T-cell (primary cell): ENCODE measurements at regions not wholly inside any gene's neighbourhood (a gene's known extent, or its start where the extent isn't known, plus 50 kb on each side); places are given as distances from the start of the nearest gene placed in this dataset.
"Not testable (repeated sequence)": the region's sequence is repeated elsewhere in the genome, so short reads cannot be mapped to it uniquely, and the experiment has no call there.

ENCODE experiments used
- ATAC-seq, 4 experiments: fragments of 200-7000 bp in 3 of 4; fragments of 150-1000 bp in 1 of 4; cut with Tn5 transposase; replicated peaks in 1 of 4; 1 replicate in 3 of 4; 2 replicates in 1 of 4; pipeline ENCODE4 v1.10.0; 2021; ENCODE audit warnings: moderate library complexity in 3 of 4, mild to moderate bottlenecking in 2 of 4, moderate number of reproducible peaks in 1 of 4
- CTCF ChIA-PET, 2 donors: fragments of 300-600 bp; sonication (Branson Sonifier 250); formaldehyde crosslinking; loops; one replicate each; lab custom pipeline; 2022; ENCODE audit warnings: antibody characterized with exemption in 2 of 2; lab: Charles Lee
- POLR2A ChIA-PET, 2 donors: fragments of 300-600 bp; sonication (Branson Sonifier 250); formaldehyde crosslinking; loops; one replicate each; lab custom pipeline; 2022; ENCODE audit warnings: antibody characterized with exemption in 2 of 2; lab: Charles Lee
- DNase-seq, 35 experiments: peaks; one replicate each; pipeline versions ENCODE4 v3.0.0 to v3.0.0-alpha.2; 2013 to 2023
- H3K27ac ChIP-seq: one replicate; pipeline ENCODE4 v1.5.1; 2013; ENCODE audit warnings: low read length
- H3K27me3 ChIP-seq, 2 experiments: replicated peaks in 1 of 2; 1 replicate in 1 of 2; 2 replicates in 1 of 2; pipeline versions ENCODE4 v1.6.1 to v1.7.0; 2013; ENCODE audit warnings: low read length in 1 of 2, mixed read lengths in 1 of 2; ENCODE audit not compliant: control insufficient read depth in 2 of 2, insufficient read depth in 2 of 2; ENCODE audit errors: extremely low read depth in 1 of 2
- H3K36me3 ChIP-seq, 2 donors: 1 replicate in 1 of 2; 2 replicates in 1 of 2; pipeline versions ENCODE4 v1.6.1 to v1.7.0; 2013; ENCODE audit warnings: low read length in 1 of 2; ENCODE audit not compliant: control insufficient read depth in 2 of 2, insufficient read depth in 1 of 2; ENCODE audit errors: extremely low read depth in 1 of 2
- H3K4me1 ChIP-seq, 2 experiments: 1 replicate in 1 of 2; 2 replicates in 1 of 2; pipeline versions ENCODE4 v1.6.1 to v1.7.0; 2013; ENCODE audit warnings: low read length in 2 of 2, mixed read lengths in 1 of 2; ENCODE audit not compliant: insufficient read depth in 2 of 2, control insufficient read depth in 1 of 2; ENCODE audit errors: extremely low read depth in 1 of 2
- H3K4me3 ChIP-seq, 2 donors: 1 replicate in 1 of 2; 2 replicates in 1 of 2; pipeline versions ENCODE4 v1.5.1 to v1.7.0; 2013; ENCODE audit warnings: mild to moderate bottlenecking in 2 of 2, low read length in 1 of 2, moderate library complexity in 1 of 2; ENCODE audit not compliant: control insufficient read depth in 1 of 2; ENCODE audit errors: extremely low read depth in 1 of 2
- H3K9me3 ChIP-seq: 2 replicates; pipeline ENCODE4 v1.7.0; 2013
- H3K27ac Mint-ChIP-seq, 2 donors: one replicate each; pipeline ENCODE4 v1.8.0; 2020 to 2021; ENCODE audit warnings: mild to moderate bottlenecking in 2 of 2, mixed read lengths in 2 of 2
- H3K27me3 Mint-ChIP-seq, 2 donors: one replicate each; pipeline ENCODE4 v1.8.0; 2021 to 2022; ENCODE audit warnings: mixed read lengths in 2 of 2
- H3K36me3 Mint-ChIP-seq: one replicate; pipeline ENCODE4 v1.8.0; 2021; ENCODE audit warnings: mixed read lengths
- H3K4me1 Mint-ChIP-seq, 3 donors: one replicate each; pipeline ENCODE4 v1.8.0; 2020 to 2022; ENCODE audit warnings: mixed read lengths in 3 of 3, mild to moderate bottlenecking in 1 of 3
- H3K4me3 Mint-ChIP-seq, 3 donors: one replicate each; pipeline ENCODE4 v1.8.0; 2020 to 2022; ENCODE audit warnings: mild to moderate bottlenecking in 3 of 3, mixed read lengths in 3 of 3, moderate library complexity in 3 of 3
- H3K9me3 Mint-ChIP-seq, 3 donors: one replicate each; pipeline ENCODE4 v1.8.0; 2020 to 2022; ENCODE audit warnings: mixed read lengths in 3 of 3
- WGBS: methylation state at CpG from one replicate; pipeline ENCODE4 v1.1.5; 2013; ENCODE audit warnings: missing lambda C conversion rate; ENCODE audit not compliant: insufficient coverage; 5-methylcytosine and 5-hydroxymethylcytosine counted together

DNA sequence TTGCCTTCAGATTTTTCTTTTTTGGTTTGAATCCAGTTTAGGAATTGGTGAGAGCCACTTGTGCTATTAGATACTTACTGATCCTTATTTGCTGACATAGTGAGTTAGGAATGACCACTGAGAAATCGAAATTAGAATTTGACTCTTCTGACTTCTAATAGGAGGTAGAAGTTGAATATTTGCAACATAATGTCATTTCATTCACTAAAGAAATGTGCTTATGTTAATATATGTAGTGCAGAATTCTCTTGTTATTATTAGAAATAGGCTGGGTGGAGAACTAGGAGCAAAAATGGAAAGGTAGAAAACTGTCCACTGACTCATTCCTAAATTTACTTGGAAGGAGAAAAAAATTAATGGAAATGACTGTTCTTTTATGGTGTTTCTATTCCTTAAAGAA lies 538.2 kb upstream of the SGO1 start:
- no peaks in the 10 kb centered on the region for H3K4me1 ChIP-seq
- no peaks in the 10 kb centered on the region for H3K27me3 Mint-ChIP-seq
- H3K4me1 Mint-ChIP-seq, result no peaks in the 10 kb centered on the region
- ATAC-seq, result no peak
- DNase-seq, result no peak
- H3K36me3 ChIP-seq, result no peaks in the 10 kb centered on the region
- H3K27ac Mint-ChIP-seq, result no peak overlapping the region
- H3K27ac ChIP-seq, result no peak overlapping the region
- H3K4me3 ChIP-seq, result no peak overlapping the region
- CTCF ChIA-PET, result no interaction called here
- no CpG with 5 or more reads among the region's 1 CpG for WGBS
- no peaks in the 10 kb centered on the region for H3K27me3 ChIP-seq
- no peak overlapping the region for H3K4me3 Mint-ChIP-seq
- no peaks in the 10 kb centered on the region for H3K9me3 ChIP-seq
- H3K9me3 Mint-ChIP-seq, result peaks cover 24 to 55% (median 25%) of the 10 kb centered on the region in 3 donors
- H3K36me3 Mint-ChIP-seq, result no peaks in the 10 kb centered on the region
- POLR2A ChIA-PET, result no interaction called here

DNA sequence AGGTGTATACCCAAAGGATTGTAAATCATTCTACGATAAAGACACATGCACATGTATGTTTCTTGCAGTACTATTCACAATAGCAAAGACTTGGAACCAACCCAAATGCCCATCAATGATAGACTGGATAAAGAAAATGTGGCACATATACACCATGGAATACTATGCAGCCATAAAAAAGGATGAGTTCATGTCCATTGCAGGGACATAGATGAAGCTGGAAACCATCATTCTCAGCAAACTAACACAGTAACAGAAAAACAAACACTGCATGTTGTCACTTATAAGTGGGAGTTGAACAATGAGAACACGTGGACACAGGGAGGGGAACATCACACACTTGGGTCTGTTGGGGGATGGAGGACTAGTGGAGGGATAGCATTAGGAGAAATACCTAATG lies 530.4 kb upstream of the SGO1 start:
- H3K27me3 ChIP-seq, H3K4me1 ChIP-seq, H3K36me3 Mint-ChIP-seq, H3K9me3 ChIP-seq, H3K27me3 Mint-ChIP-seq, H3K27ac Mint-ChIP-seq, DNase-seq, H3K27ac ChIP-seq, H3K4me1 Mint-ChIP-seq, ATAC-seq, POLR2A ChIA-PET, CTCF ChIA-PET, H3K4me3 Mint-ChIP-seq, H3K4me3 ChIP-seq, H3K36me3 ChIP-seq: not testable (repeated sequence)
- peaks cover 16 to 38% (median 19%) of the 10 kb centered on the region in 3 donors for H3K9me3 Mint-ChIP-seq
- WGBS, result no CpG with 5 or more reads among the region's 2 CpGs

DNA sequence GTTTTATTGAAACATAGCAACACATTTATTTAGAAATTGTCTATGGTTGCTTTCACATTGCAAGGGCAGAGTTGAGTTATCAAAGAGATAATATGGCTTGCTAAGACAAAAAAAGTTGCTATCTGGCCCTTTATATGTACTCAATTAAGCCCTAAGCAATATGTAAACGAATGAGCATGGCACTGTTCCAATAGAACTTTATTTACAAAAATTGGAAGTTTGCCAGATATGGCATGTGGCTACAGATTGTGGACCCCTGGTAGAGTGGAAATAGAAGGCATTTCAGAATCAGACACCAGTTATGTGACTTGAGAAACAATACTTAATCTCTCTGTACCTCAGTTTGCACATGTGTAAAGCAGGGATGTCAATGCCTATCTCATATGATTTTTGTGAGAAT lies 515.6 kb upstream of the SGO1 start:
- Mint-ChIP-seq H3K27ac (no peak overlapping the region), H3K4me1 (no peaks in the 10 kb centered on the region), H3K4me3 (no peak overlapping the region), H3K9me3 (peaks cover 9 to 17% (median 11%) of the 10 kb centered on the region in 3 donors), H3K36me3 (no peaks in the 10 kb centered on the region), H3K27me3 (no peaks in the 10 kb centered on the region)
- Histone ChIP-seq H3K36me3 (no peaks in the 10 kb centered on the region), H3K4me3 (no peak overlapping the region), H3K27me3 (no peaks in the 10 kb centered on the region), H3K4me1 (no peaks in the 10 kb centered on the region), H3K27ac (no peak overlapping the region), H3K9me3 (peaks cover 2% of the 10 kb centered on the region)
- CTCF ChIA-PET, result no interaction called here
- POLR2A ChIA-PET, result no interaction called here
- ATAC-seq (no peak), DNase-seq (no peak)
- no CpG with 5 or more reads among the region's 1 CpG for WGBS

DNA sequence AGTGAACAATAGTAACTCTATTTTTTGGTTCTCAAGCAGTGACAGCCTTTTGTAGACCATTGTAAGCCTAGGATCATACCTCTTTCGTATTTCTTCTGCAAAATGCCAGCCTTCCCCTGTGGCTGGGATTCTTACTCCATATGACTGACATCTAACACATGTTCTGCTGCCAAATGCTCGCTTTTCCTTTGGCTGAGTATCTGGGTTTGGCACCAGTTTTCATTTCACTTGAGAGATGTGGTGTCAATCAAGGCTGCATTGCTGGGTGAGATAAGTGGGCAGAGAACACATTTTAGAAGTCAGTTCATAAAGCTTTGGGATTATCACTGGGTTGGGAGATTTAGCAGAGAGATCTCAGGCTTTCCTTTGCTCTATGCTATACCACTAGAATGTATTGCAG lies 514.7 kb upstream of the SGO1 start:
- Mint-ChIP-seq H3K4me3 (no peak overlapping the region), H3K27me3 (no peaks in the 10 kb centered on the region), H3K4me1 (no peaks in the 10 kb centered on the region), H3K27ac (no peak overlapping the region), H3K9me3 (peaks cover 7 to 13% (median 9%) of the 10 kb centered on the region in 3 donors), H3K36me3 (no peaks in the 10 kb centered on the region)
- Histone ChIP-seq H3K4me3 (no peak overlapping the region), H3K27ac (no peak overlapping the region), H3K9me3 (peaks cover 2% of the 10 kb centered on the region), H3K4me1 (no peaks in the 10 kb centered on the region), H3K27me3 (no peaks in the 10 kb centered on the region), H3K36me3 (no peaks in the 10 kb centered on the region)
- ATAC-seq (no peak), DNase-seq (no peak)
- WGBS, result no CpG with 5 or more reads among the region's 2 CpGs
- POLR2A ChIA-PET, result no interaction called here
- CTCF ChIA-PET, result no interaction called here

DNA sequence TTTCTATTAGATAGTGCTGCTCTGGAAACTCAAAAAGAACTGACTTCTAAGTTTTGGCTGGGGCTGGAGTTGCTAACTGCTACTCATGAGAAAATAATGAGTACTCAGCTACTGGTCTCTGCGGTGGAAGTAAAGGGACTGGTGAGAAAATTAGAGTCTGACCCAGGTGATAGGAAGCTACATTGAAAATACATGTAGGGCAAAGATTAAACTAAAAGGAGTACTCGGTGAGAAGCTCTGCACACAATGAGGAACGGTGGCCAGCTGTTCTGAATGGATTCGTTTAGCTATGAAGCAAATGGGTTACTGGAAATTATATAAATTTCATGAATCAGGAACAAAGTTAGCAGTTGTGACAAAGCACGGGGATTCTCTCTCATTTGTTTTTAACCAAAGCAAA lies 512.9 kb upstream of the SGO1 start:
- Mint-ChIP-seq H3K4me1 (no peaks in the 10 kb centered on the region), H3K4me3 (no peak overlapping the region), H3K27me3 (no peaks in the 10 kb centered on the region), H3K27ac (no peak overlapping the region), H3K36me3 (no peaks in the 10 kb centered on the region), H3K9me3 (peaks cover 5 to 16% (median 7%) of the 10 kb centered on the region in 3 donors)
- ATAC-seq (no peak), DNase-seq (no peak)
- no peaks in the 10 kb centered on the region for H3K36me3 ChIP-seq
- no peak overlapping the region for H3K4me3 ChIP-seq
- no peaks in the 10 kb centered on the region for H3K9me3 ChIP-seq
- H3K4me1 ChIP-seq, result no peaks in the 10 kb centered on the region
- H3K27me3 ChIP-seq, result no peaks in the 10 kb centered on the region
- 93% methylated on average over 2 of the region's 5 CpGs for WGBS
- ChIA-PET POLR2A (no interaction called here), CTCF (no interaction called here)
- H3K27ac ChIP-seq, result no peak overlapping the region

DNA sequence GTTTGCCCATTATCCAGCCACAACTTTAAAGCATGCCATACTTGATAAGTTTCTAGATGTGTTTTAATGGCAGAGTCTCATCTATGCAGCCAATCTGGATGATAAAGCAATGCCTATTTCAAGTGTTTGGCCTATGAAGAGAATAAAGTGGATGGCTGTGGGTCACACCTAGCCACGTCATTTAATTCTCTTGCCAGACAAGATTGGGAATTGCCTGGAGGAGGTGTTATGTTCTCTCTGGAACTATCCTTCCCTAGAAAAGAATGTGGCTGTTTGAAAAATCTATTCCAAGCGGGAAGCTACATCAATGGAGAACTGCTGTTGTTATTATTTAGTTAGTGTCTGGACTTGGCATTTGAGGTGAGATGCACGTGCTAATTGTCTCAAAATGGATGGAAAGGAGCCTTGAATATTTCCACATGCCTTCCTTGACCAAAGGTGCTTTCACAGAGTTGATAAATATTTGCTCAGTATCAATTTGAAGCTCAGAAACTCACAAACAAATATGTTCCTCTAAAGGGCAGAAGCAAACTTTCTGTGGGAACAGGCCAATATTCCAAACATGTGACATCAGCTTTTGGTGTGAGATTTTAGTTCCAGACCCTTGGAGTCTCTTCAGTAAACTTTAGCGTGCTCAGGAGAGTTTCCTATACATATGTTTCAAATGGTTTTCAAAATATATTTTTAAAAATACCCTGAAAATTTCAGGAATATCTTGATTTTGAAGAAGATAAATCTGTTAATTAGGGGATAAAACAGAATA lies 510.6 kb upstream of the SGO1 start:
- Histone ChIP-seq H3K27ac (no peak overlapping the region), H3K4me3 (no peak overlapping the region), H3K4me1 (no peaks in the 10 kb centered on the region), H3K9me3 (no peaks in the 10 kb centered on the region), H3K36me3 (no peaks in the 10 kb centered on the region), H3K27me3 (no peaks in the 10 kb centered on the region)
- no peak for DNase-seq
- no peaks in the 10 kb centered on the region for H3K36me3 Mint-ChIP-seq
- peaks cover 1 to 12% (median 4%) of the 10 kb centered on the region in 3 donors for H3K9me3 Mint-ChIP-seq
- no peak overlapping the region for H3K4me3 Mint-ChIP-seq
- H3K4me1 Mint-ChIP-seq, result no peaks in the 10 kb centered on the region
- whole genome bisulfite sequencing, result no CpG with 5 or more reads among the region's 4 CpGs
- H3K27ac Mint-ChIP-seq, result no peak overlapping the region
- ChIA-PET POLR2A (no interaction called here), CTCF (no interaction called here)
- no peak for ATAC-seq
- H3K27me3 Mint-ChIP-seq, result no peaks in the 10 kb centered on the region

DNA sequence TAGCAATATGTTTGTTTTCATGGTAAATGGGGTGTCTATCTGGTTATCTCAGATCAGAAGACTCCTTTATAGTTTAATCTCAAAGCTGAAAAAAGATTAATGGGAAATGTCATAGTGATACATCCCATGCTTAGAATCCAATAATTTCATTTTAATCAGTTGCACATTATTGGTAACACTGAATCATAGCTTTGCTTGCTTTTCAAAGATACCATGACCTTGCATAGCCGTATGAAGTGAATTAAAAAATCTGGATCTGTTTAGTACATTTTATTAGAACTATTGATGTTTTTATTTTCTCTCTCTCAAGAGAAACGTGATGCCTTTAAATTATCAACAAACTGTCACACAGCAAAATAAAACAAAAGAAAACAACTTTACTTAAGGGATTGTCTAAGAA lies 506.7 kb upstream of the SGO1 start:
- Mint-ChIP-seq H3K27me3 (no peaks in the 10 kb centered on the region), H3K36me3 (peaks cover 3% of the 10 kb centered on the region), H3K9me3 (peaks cover 0 to 24% (median 19%) of the 10 kb centered on the region in 3 donors), H3K4me1 (no peaks in the 10 kb centered on the region), H3K4me3 (no peak overlapping the region), H3K27ac (no peak overlapping the region)
- H3K9me3 ChIP-seq, result no peaks in the 10 kb centered on the region
- no peaks in the 10 kb centered on the region for H3K27me3 ChIP-seq
- DNase-seq (no peak), ATAC-seq (no peak)
- ChIA-PET CTCF (no interaction called here), POLR2A (no interaction called here)
- WGBS, result no CpG with 5 or more reads among the region's 2 CpGs
- no peaks in the 10 kb centered on the region for H3K36me3 ChIP-seq
- no peaks in the 10 kb centered on the region for H3K4me1 ChIP-seq
- H3K27ac ChIP-seq, result no peak overlapping the region
- no peak overlapping the region for H3K4me3 ChIP-seq
